Gastrocnemius medialis (tissue), 4 donors: ENCODE measurements at regions not wholly inside any gene's neighbourhood (a gene's known extent, or its start where the extent isn't known, plus 50 kb on each side); places are given as distances from the start of the nearest gene placed in this dataset.

ENCODE experiments used
- POLR2A ChIP-seq, 2 donors: fragments of 450-650 bp; IDR thresholded peaks; one replicate each; pipeline ENCODE4 v1.6.1; 2017; ENCODE audit warnings: antibody characterized with exemption in 2 of 2, mild to moderate bottlenecking in 2 of 2, moderate library complexity in 2 of 2
- TF ChIP-seq, protein P1 (sequence below), 5 experiments: fragments of 450-650 bp in 3 of 5; fragments of 200-600 bp in 2 of 5; sonication (generic) in 2 of 5; IDR thresholded peaks in 4 of 5; conservative IDR thresholded peaks in 1 of 5; 1 replicate in 4 of 5; 2 replicates in 1 of 5; pipeline ENCODE4 v1.5.1; 2016 to 2019; ENCODE audit warnings: antibody characterized with exemption in 5 of 5, mild to moderate bottlenecking in 3 of 5, moderate library complexity in 3 of 5

DNA sequence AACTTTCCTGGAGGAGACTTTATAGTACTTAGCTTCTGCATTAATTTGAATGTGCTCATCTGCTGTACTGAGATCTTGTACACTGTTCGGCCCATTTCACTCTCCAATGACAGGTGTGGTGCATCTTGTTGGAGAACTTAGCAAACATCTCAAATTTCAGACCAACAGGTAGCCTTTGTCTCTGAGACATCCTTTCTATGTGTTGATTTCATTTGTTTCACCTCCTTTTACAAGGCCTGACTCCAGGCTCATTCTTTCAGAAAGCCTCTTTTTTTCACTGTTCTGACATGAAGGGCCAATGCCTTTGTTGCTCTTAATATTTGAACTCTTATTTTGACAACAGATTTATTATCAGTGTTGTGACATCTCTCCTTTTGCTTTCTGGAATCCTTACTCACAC, 271.8 kb upstream of the FANCL start:
- TF ChIP-seq, protein P1, sequence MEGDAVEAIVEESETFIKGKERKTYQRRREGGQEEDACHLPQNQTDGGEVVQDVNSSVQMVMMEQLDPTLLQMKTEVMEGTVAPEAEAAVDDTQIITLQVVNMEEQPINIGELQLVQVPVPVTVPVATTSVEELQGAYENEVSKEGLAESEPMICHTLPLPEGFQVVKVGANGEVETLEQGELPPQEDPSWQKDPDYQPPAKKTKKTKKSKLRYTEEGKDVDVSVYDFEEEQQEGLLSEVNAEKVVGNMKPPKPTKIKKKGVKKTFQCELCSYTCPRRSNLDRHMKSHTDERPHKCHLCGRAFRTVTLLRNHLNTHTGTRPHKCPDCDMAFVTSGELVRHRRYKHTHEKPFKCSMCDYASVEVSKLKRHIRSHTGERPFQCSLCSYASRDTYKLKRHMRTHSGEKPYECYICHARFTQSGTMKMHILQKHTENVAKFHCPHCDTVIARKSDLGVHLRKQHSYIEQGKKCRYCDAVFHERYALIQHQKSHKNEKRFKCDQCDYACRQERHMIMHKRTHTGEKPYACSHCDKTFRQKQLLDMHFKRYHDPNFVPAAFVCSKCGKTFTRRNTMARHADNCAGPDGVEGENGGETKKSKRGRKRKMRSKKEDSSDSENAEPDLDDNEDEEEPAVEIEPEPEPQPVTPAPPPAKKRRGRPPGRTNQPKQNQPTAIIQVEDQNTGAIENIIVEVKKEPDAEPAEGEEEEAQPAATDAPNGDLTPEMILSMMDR (IDR thresholded peaks at IDR 0.05 in 4 of 5, conservative IDR thresholded peaks at IDR 0.05 in 1 of 5) = no peak
- TF ChIP-seq POLR2A (IDR thresholded peaks at IDR 0.05) = no peak
